Dedifferentiated amniotic fluid mesenchymal stem cell (primary cell): ENCODE measurements at regions not wholly inside any gene's neighbourhood (a gene's known extent, or its start where the extent isn't known, plus 50 kb on each side); places are given as distances from the start of the nearest gene placed in this dataset.
A peak's percentile ranks its signal among the peaks of the same experiment; 100 is the strongest.

ENCODE experiments used
- DNase-seq: peaks from one replicate; pipeline ENCODE4 v3.0.0-alpha.2; 2016; ENCODE audit errors: extremely low spot score

- no peak for DNase-seq
These were observed 908.5 kb upstream of the CHAC2 start for GRCh38 chr2:52859065-52859464.

- DNase-seq: no peak
These were observed 909.9 kb upstream of the CHAC2 start for GRCh38 chr2:52857722-52858121.

- DNase-seq: no peak
These were observed 915.6 kb upstream of the CHAC2 start for GRCh38 chr2:52852006-52852405.

GRCh38 chr2:52844701-52845423 is 922.7 kb upstream of the CHAC2 start:
- no peak for DNase-seq

- no peak for DNase-seq
These were observed 931.7 kb upstream of the CHAC2 start for GRCh38 chr2:52835909-52836308.

GRCh38 chr2:52831216-52831615 is 936.4 kb upstream of the CHAC2 start:
- DNase-seq: no peak

- no peak for DNase-seq
These were observed 939.5 kb upstream of the CHAC2 start for GRCh38 chr2:52828112-52828511.

GRCh38 chr2:52821631-52822030 is 946.0 kb upstream of the CHAC2 start:
- DNase-seq: no peak

- no peak for DNase-seq
These were observed 948.6 kb upstream of the CHAC2 start for GRCh38 chr2:52818958-52819357.

GRCh38 chr2:52810460-52810859 is 957.1 kb upstream of the CHAC2 start:
- peak; percentile 39 for DNase-seq

GRCh38 chr2:52805901-52806410 is 961.6 kb upstream of the CHAC2 start:
- DNase-seq: no peak

- no peak for DNase-seq
These were observed 973.0 kb upstream of the CHAC2 start for GRCh38 chr2:52794581-52794980.

GRCh38 chr2:52779446-52779845 is 988.2 kb upstream of the CHAC2 start:
- DNase-seq: no peak

GRCh38 chr2:52776571-52776970 is 991.0 kb upstream of the CHAC2 start:
- DNase-seq: no peak

- DNase-seq: no peak
These were observed 991.9 kb upstream of the CHAC2 start for GRCh38 chr2:52775674-52776073.

GRCh38 chr2:52765735-52766134 is 1001.9 kb upstream of the CHAC2 start:
- DNase-seq: no peak

GRCh38 chr2:52749764-52750163 is 1017.8 kb upstream of the CHAC2 start:
- DNase-seq: no peak

- no peak for DNase-seq
These were observed 1022.5 kb upstream of the CHAC2 start for GRCh38 chr2:52745144-52745543.

GRCh38 chr2:52732849-52733395 is 1034.7 kb upstream of the CHAC2 start:
- no peak for DNase-seq

- no peak for DNase-seq
These were observed 1043.0 kb upstream of the CHAC2 start for GRCh38 chr2:52724585-52724984.

- DNase-seq: no peak
These were observed 1049.8 kb upstream of the CHAC2 start for GRCh38 chr2:52717836-52718235.

GRCh38 chr2:52710810-52711618 is 1056.6 kb upstream of the CHAC2 start:
- no peak for DNase-seq

- DNase-seq: no peak
These were observed 1063.4 kb upstream of the CHAC2 start for GRCh38 chr2:52704251-52704650.
